Left lung (tissue), 4 donors: ENCODE measurements at regions not wholly inside any gene's neighbourhood (a gene's known extent, or its start where the extent isn't known, plus 50 kb on each side); places are given as distances from the start of the nearest gene placed in this dataset.

Experiments used
- ATAC-seq: fragments of 200-7000 bp; cut with Tn5 transposase; one replicate; pipeline ENCODE4 v1.9.1; 2020; ENCODE audit warnings: moderate library complexity
- DNase-seq, 4 donors: peaks; one replicate each; pipeline ENCODE4 v3.0.0-alpha.2; 2013 to 2020
- H3K27ac ChIP-seq, 2 donors: fragments of 200-600 bp; sonication (generic) in 1 of 2; one replicate each; pipeline versions ENCODE4 v1.5.0 to v1.8.0; 2020 to 2021
- H3K27me3 ChIP-seq, 2 donors: fragments of 200-600 bp; sonication (generic) in 1 of 2; one replicate each; pipeline versions ENCODE4 v1.5.0 to v1.8.0; 2020 to 2021
- H3K36me3 ChIP-seq, 2 donors: fragments of 200-600 bp; sonication (generic) in 1 of 2; one replicate each; pipeline versions ENCODE4 v1.5.0 to v1.8.0; 2020 to 2021
- H3K4me1 ChIP-seq, 2 donors: fragments of 200-600 bp; one replicate each; pipeline ENCODE4 v1.8.0; 2021
- H3K4me3 ChIP-seq, 2 donors: fragments of 200-600 bp; sonication (generic) in 1 of 2; one replicate each; pipeline versions ENCODE4 v1.5.0 to v1.8.0; 2020 to 2021; ENCODE audit warnings: mild to moderate bottlenecking in 1 of 2
- H3K9me3 ChIP-seq, 2 donors: fragments of 200-600 bp; sonication (generic) in 1 of 2; one replicate each; pipeline versions ENCODE4 v1.5.0 to v1.8.0; 2020 to 2021
- CTCF ChIP-seq, 2 donors: fragments of 200-600 bp; sonication (generic) in 1 of 2; IDR thresholded peaks; one replicate each; pipeline versions ENCODE4 v1.5.0 to v1.8.0; 2021; ENCODE audit warnings: antibody characterized with exemption in 2 of 2
- intact Hi-C, 2 donors: fragments of 100-400 bp; cut with DNase I; formaldehyde crosslinking; loops; one replicate each; pipeline versions ENCODE4 v1.11.2 to v1.14.2; 2022
- donor health status: DM: no; HTN: yes; CAD: no.
- donor health status: DM: no; HTN: no; CAD: no.

- peaks cover 0 to 9% of the 10 kb centered on the region in 2 donors for H3K4me1 ChIP-seq
- H3K36me3 ChIP-seq = no peaks in the 10 kb centered on the region
- H3K27me3 ChIP-seq = no peaks in the 10 kb centered on the region
- no peak overlapping the region for H3K4me3 ChIP-seq
- TF ChIP-seq CTCF (IDR thresholded peaks at IDR 0.05) = no peak
- ATAC-seq (no peak), DNase-seq (no peak)
- intact Hi-C loops = no loop called here
- no peak overlapping the region for H3K27ac ChIP-seq
- H3K9me3 ChIP-seq = no peaks in the 10 kb centered on the region
These were observed 60.7 kb downstream of the CXCR4 start for GRCh38 chr2:136057023-136057801.

- Histone ChIP-seq H3K36me3 (no peaks in the 10 kb centered on the region), H3K27me3 (no peaks in the 10 kb centered on the region), H3K9me3 (no peaks in the 10 kb centered on the region), H3K4me1 (peaks cover 0 to 9% of the 10 kb centered on the region in 2 donors), H3K4me3 (no peak overlapping the region), H3K27ac (no peak overlapping the region)
- TF ChIP-seq CTCF (IDR thresholded peaks at IDR 0.05) = no peak
- DNase-seq (no peak), ATAC-seq (no peak)
- intact Hi-C loops = no loop called here
These were observed 61.8 kb downstream of the CXCR4 start for GRCh38 chr2:136055929-136056688.

- ATAC-seq = no peak
- no peak for TF ChIP-seq CTCF (IDR thresholded peaks at IDR 0.05)
- H3K4me1 ChIP-seq = peaks cover 0 to 9% of the 10 kb centered on the region in 2 donors
- H3K9me3 ChIP-seq = no peaks in the 10 kb centered on the region
- intact Hi-C loops = no loop called here
- H3K27me3 ChIP-seq = no peaks in the 10 kb centered on the region
- no peak for DNase-seq
- H3K4me3 ChIP-seq = no peak overlapping the region
- no peak overlapping the region for H3K27ac ChIP-seq
- H3K36me3 ChIP-seq = no peaks in the 10 kb centered on the region
These were observed 63.1 kb downstream of the CXCR4 start for GRCh38 chr2:136054856-136055255.

GRCh38 chr2:136052369-136053362, 65.3 kb downstream of the CXCR4 start:
- DNase-seq = no peak
- no peaks in the 10 kb centered on the region for H3K36me3 ChIP-seq
- H3K4me3 ChIP-seq = no peak overlapping the region
- peaks cover 0 to 3% of the 10 kb centered on the region in 2 donors for H3K4me1 ChIP-seq
- H3K9me3 ChIP-seq = no peaks in the 10 kb centered on the region
- intact Hi-C loops = no loop called here
- no peak overlapping the region for H3K27ac ChIP-seq
- no peak for TF ChIP-seq CTCF (IDR thresholded peaks at IDR 0.05)
- H3K27me3 ChIP-seq = no peaks in the 10 kb centered on the region
- no peak for ATAC-seq
